Activated naive CD8-positive, alpha-beta T cell treated with anti-CD3 and anti-CD28 coated beads, Interleukin-2, amount 10 ng/mL, durations not matched to agents 7 days and 5 days (primary cell): ENCODE measurements at regions not wholly inside any gene's neighbourhood (a gene's known extent, or its start where the extent isn't known, plus 50 kb on each side); places are given as distances from the start of the nearest gene placed in this dataset.

ENCODE experiments used
- ATAC-seq: fragments of 150-1000 bp; cut with Tn5 transposase; one replicate; pipeline ENCODE4 v1.10.0; 2021; ENCODE audit warnings: low read depth, moderate library complexity
- POLR2A ChIA-PET: fragments of 350-600 bp; sonication (Branson Sonifier 250); formaldehyde crosslinking; loops from one replicate; lab custom pipeline; 2021; ENCODE audit warnings: antibody characterized with exemption; lab: Charles Lee
- DNase-seq: peaks from one replicate; pipeline ENCODE4 v3.0.0; 2021
- H3K27ac Mint-ChIP-seq: one replicate; pipeline ENCODE4 v1.8.0; 2022; ENCODE audit warnings: mild to moderate bottlenecking, mixed read lengths
- H3K27me3 Mint-ChIP-seq: one replicate; pipeline ENCODE4 v1.8.0; 2022; ENCODE audit warnings: mild to moderate bottlenecking, moderate library complexity, mixed read lengths
- H3K36me3 Mint-ChIP-seq: one replicate; pipeline ENCODE4 v1.8.0; 2021; ENCODE audit warnings: mild to moderate bottlenecking, mixed read lengths
- H3K4me1 Mint-ChIP-seq: one replicate; pipeline ENCODE4 v1.8.0; 2021; ENCODE audit warnings: mixed read lengths
- H3K4me3 Mint-ChIP-seq: one replicate; pipeline ENCODE4 v1.8.0; 2022; ENCODE audit warnings: mild to moderate bottlenecking, moderate library complexity, mixed read lengths
- H3K9me3 Mint-ChIP-seq: one replicate; pipeline ENCODE4 v1.8.0; 2021; ENCODE audit warnings: mixed read lengths

GRCh38 chr3:88209356-88209755 lies 59.6 kb downstream of the C3orf38 start:
- no peaks in the 10 kb centered on the region for H3K36me3 Mint-ChIP-seq
- no peak overlapping the region for H3K4me3 Mint-ChIP-seq
- H3K9me3 Mint-ChIP-seq = no peaks in the 10 kb centered on the region
- ATAC-seq = no peak
- POLR2A ChIA-PET = no interaction called here
- H3K27ac Mint-ChIP-seq = no peak overlapping the region
- DNase-seq = no peak
- H3K4me1 Mint-ChIP-seq = no peaks in the 10 kb centered on the region
- peaks cover 2% of the 10 kb centered on the region for H3K27me3 Mint-ChIP-seq

- POLR2A ChIA-PET = no interaction called here
- no peak for DNase-seq
- no peak for ATAC-seq
- Mint-ChIP-seq H3K4me1 (no peaks in the 10 kb centered on the region), H3K9me3 (no peaks in the 10 kb centered on the region), H3K36me3 (no peaks in the 10 kb centered on the region), H3K27ac (no peak overlapping the region), H3K4me3 (no peak overlapping the region), H3K27me3 (peaks cover 2% of the 10 kb centered on the region)
Observed at GRCh38 chr3:88211096-88211890, 61.5 kb downstream of the C3orf38 start.

DNA sequence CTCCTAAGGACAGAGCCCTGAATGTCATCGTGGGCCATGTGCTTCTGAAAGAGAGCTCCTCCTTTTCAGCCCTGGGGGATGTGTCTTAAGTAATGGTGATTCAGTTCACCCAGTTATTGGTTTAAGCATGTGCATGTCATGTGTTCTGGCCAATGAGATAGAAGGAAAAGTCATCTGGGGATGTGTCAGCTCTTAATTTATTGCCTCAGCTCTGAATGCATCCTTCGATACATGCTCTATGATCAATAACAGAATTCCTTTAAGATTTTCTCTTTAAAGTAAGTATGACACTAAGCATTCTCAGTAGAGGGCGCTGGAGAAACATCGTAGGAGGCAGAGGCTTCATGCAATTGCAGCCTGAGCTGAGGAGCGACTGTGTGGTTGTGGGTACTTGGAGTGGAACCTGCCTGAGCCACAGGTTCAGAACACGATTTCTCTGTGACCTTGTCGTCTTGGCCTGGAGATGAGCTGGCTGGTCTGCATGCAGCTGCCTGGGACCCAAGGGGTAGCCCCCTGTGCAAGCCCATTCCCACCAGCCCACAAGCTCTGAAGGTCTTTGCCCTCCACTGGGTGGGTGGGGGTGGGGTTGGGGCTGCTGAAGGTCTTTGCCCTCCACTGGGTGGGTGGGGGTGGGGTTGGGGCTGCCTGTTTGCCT lies 69.5 kb downstream of the C3orf38 start:
- H3K9me3 Mint-ChIP-seq = no peaks in the 10 kb centered on the region
- no peak for ATAC-seq
- DNase-seq = no peak
- no peaks in the 10 kb centered on the region for H3K4me1 Mint-ChIP-seq
- no peaks in the 10 kb centered on the region for H3K27me3 Mint-ChIP-seq
- no peaks in the 10 kb centered on the region for H3K36me3 Mint-ChIP-seq
- no peak overlapping the region for H3K4me3 Mint-ChIP-seq
- H3K27ac Mint-ChIP-seq = no peak overlapping the region
- POLR2A ChIA-PET = no interaction called here

- H3K27ac Mint-ChIP-seq = no peak overlapping the region
- no peaks in the 10 kb centered on the region for H3K9me3 Mint-ChIP-seq
- no peaks in the 10 kb centered on the region for H3K27me3 Mint-ChIP-seq
- H3K4me3 Mint-ChIP-seq = no peak overlapping the region
- no peaks in the 10 kb centered on the region for H3K36me3 Mint-ChIP-seq
- no peak for ATAC-seq
- POLR2A ChIA-PET = no interaction called here
- DNase-seq = no peak
- H3K4me1 Mint-ChIP-seq = no peaks in the 10 kb centered on the region
Observed at GRCh38 chr3:88220126-88220525, 70.4 kb downstream of the C3orf38 start.

DNA sequence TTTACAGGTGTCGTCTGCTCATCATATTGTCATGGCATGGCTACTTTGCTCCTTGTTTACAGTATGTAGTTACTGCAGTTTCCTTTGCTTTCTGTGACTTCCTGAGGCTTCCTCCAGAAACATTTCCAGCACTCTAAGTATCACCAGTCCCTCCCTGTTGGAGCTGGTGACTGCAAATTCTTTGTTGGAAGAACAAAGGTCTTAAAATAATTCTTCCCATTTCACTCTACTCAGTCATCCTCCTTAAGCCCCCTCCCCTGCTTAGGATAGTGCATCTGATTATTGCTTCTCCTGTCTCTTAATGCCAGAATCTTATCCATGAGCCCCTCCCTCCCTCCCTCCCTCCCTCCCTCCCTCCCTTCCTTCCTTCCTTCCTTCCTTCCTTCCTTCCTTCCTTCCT lies 72.0 kb downstream of the C3orf38 start:
- ATAC-seq (no peak), DNase-seq (no peak)
- Mint-ChIP-seq H3K27ac (no peak overlapping the region), H3K4me3 (no peak overlapping the region), H3K4me1 (no peaks in the 10 kb centered on the region), H3K27me3 (no peaks in the 10 kb centered on the region), H3K9me3 (no peaks in the 10 kb centered on the region), H3K36me3 (no peaks in the 10 kb centered on the region)
- POLR2A ChIA-PET = no interaction called here

- H3K36me3 Mint-ChIP-seq = no peaks in the 10 kb centered on the region
- POLR2A ChIA-PET = no interaction called here
Observed at GRCh38 chr3:88222343-88222742, 72.6 kb downstream of the C3orf38 start.

GRCh38 chr3:88225326-88226008 lies 75.7 kb downstream of the C3orf38 start:
- H3K27me3 Mint-ChIP-seq = no peaks in the 10 kb centered on the region
- H3K4me3 Mint-ChIP-seq = no peak overlapping the region
- no peak for ATAC-seq
- H3K9me3 Mint-ChIP-seq = no peaks in the 10 kb centered on the region
- no peaks in the 10 kb centered on the region for H3K36me3 Mint-ChIP-seq
- DNase-seq = no peak
- no peaks in the 10 kb centered on the region for H3K4me1 Mint-ChIP-seq
- no peak overlapping the region for H3K27ac Mint-ChIP-seq
- POLR2A ChIA-PET = no interaction called here

More at GRCh38 chr3:88222343-88222742, 72.6 kb downstream of the C3orf38 start:
- no peaks in the 10 kb centered on the region for H3K4me1 Mint-ChIP-seq
- H3K27ac Mint-ChIP-seq = no peak overlapping the region
- H3K27me3 Mint-ChIP-seq = no peaks in the 10 kb centered on the region
- DNase-seq (no peak), ATAC-seq (no peak)
- H3K9me3 Mint-ChIP-seq = no peaks in the 10 kb centered on the region
- H3K4me3 Mint-ChIP-seq = no peak overlapping the region

GRCh38 chr3:88226910-88227309 lies 77.2 kb downstream of the C3orf38 start:
- H3K4me3 Mint-ChIP-seq = no peak overlapping the region
- no peaks in the 10 kb centered on the region for H3K9me3 Mint-ChIP-seq
- H3K27ac Mint-ChIP-seq = no peak overlapping the region
- no peaks in the 10 kb centered on the region for H3K27me3 Mint-ChIP-seq
- H3K4me1 Mint-ChIP-seq = no peaks in the 10 kb centered on the region
- DNase-seq (no peak), ATAC-seq (no peak)
- H3K36me3 Mint-ChIP-seq = no peaks in the 10 kb centered on the region
- POLR2A ChIA-PET = no interaction called here

- DNase-seq (no peak), ATAC-seq (no peak)
- H3K4me1 Mint-ChIP-seq = no peaks in the 10 kb centered on the region
- H3K27ac Mint-ChIP-seq = no peak overlapping the region
- H3K36me3 Mint-ChIP-seq = no peaks in the 10 kb centered on the region
- no peak overlapping the region for H3K4me3 Mint-ChIP-seq
- no peaks in the 10 kb centered on the region for H3K27me3 Mint-ChIP-seq
- H3K9me3 Mint-ChIP-seq = no peaks in the 10 kb centered on the region
- POLR2A ChIA-PET = no interaction called here
Observed at GRCh38 chr3:88230638-88231037, 80.9 kb downstream of the C3orf38 start.

- H3K9me3 Mint-ChIP-seq = no peaks in the 10 kb centered on the region
- H3K4me1 Mint-ChIP-seq = no peaks in the 10 kb centered on the region
- H3K4me3 Mint-ChIP-seq = no peak overlapping the region
- no peak overlapping the region for H3K27ac Mint-ChIP-seq
- POLR2A ChIA-PET = no interaction called here
- DNase-seq (no peak), ATAC-seq (no peak)
- H3K27me3 Mint-ChIP-seq = no peaks in the 10 kb centered on the region
- H3K36me3 Mint-ChIP-seq = no peaks in the 10 kb centered on the region
Observed at GRCh38 chr3:88231207-88231606, 81.4 kb downstream of the C3orf38 start.

DNA sequence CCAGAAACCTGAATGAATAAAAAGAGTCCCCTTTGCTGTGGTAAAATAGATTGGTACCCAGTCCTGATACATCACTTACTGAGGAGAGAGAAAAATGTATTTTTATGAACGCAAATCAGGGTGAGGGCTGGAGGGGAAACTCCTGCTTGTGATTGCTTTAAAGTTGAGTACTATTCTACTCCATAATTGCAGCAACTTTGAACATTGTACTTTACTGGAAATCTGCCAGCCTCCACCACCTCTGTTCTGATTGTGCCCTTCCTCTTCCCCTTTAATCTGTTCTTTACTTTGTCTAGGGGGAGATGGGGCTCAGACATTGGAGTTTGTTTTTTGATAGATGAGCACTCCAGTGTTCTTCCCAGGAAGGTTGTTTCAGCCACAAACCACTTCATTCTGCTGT lies 81.9 kb downstream of the C3orf38 start:
- no peak overlapping the region for H3K27ac Mint-ChIP-seq
- POLR2A ChIA-PET = no interaction called here

GRCh38 chr3:88235102-88235501 lies 85.3 kb downstream of the C3orf38 start:
- no peak overlapping the region for H3K27ac Mint-ChIP-seq

More for the DNA sequence above, 81.9 kb downstream of the C3orf38 start:
- H3K9me3 Mint-ChIP-seq = no peaks in the 10 kb centered on the region
- DNase-seq (no peak), ATAC-seq (no peak)
- no peaks in the 10 kb centered on the region for H3K27me3 Mint-ChIP-seq
- H3K4me1 Mint-ChIP-seq = no peaks in the 10 kb centered on the region
- no peak overlapping the region for H3K4me3 Mint-ChIP-seq
- no peaks in the 10 kb centered on the region for H3K36me3 Mint-ChIP-seq

DNA sequence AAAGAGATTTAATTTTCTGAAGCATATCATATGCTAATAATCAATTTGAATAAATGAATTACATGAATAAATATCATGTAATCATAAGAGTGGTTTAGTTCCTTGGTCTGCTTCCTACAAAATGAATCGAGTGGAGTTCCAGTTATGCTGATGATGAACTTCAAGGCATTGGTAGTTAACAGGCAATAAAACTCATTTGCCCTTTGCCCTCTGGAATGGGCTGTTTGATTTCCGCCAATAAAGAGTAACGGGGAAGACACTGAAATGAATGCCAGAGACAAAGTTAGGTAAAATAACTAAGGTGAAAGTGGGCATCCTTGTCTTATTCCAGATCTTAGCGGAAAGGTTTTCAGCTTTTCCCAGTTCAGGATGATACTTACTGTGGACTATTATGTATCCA lies 90.1 kb downstream of the C3orf38 start:
- H3K4me1 Mint-ChIP-seq = no peaks in the 10 kb centered on the region
- POLR2A ChIA-PET = no interaction called here
- H3K9me3 Mint-ChIP-seq = no peaks in the 10 kb centered on the region
- peaks cover 3% of the 10 kb centered on the region for H3K27me3 Mint-ChIP-seq
- no peak for DNase-seq
- no peak for ATAC-seq
- no peak overlapping the region for H3K27ac Mint-ChIP-seq
- H3K4me3 Mint-ChIP-seq = no peak overlapping the region
- H3K36me3 Mint-ChIP-seq = no peaks in the 10 kb centered on the region

More at GRCh38 chr3:88235102-88235501, 85.3 kb downstream of the C3orf38 start:
- DNase-seq (no peak), ATAC-seq (no peak)
- POLR2A ChIA-PET = no interaction called here
- Mint-ChIP-seq H3K4me1 (no peaks in the 10 kb centered on the region), H3K4me3 (no peak overlapping the region), H3K9me3 (no peaks in the 10 kb centered on the region), H3K36me3 (no peaks in the 10 kb centered on the region), H3K27me3 (no peaks in the 10 kb centered on the region)

DNA sequence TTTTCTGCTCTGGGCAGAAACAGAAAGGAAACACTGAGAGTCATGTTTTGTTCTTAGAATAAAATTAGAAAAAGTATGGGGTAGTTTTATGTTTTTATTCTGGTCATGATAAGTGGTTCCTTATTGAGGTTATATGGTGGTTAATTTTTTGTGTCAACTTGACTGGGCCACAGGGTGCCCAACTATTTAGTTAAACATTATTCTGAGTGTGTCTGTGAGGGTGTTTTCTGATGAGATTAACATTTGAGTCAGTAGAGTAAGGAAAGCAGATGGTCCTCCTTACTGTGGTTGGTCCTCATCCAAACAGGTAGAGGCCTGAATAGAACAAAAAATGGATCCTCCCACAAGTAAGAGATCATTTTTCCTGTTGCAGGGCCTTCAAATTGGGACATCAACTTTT lies 98.9 kb downstream of the C3orf38 start:
- Mint-ChIP-seq H3K27ac (no peak overlapping the region), H3K27me3 (peaks cover 4% of the 10 kb centered on the region), H3K36me3 (no peaks in the 10 kb centered on the region), H3K4me1 (no peaks in the 10 kb centered on the region), H3K9me3 (no peaks in the 10 kb centered on the region), H3K4me3 (no peak overlapping the region)
- no peak for ATAC-seq
- DNase-seq = no peak
- POLR2A ChIA-PET = no interaction called here
